ENCODE measurements at regions not wholly inside any gene's neighbourhood (a gene's known extent, or its start where the extent isn't known, plus 50 kb on each side); places are given as distances from the start of the nearest gene placed in this dataset.

DNA sequence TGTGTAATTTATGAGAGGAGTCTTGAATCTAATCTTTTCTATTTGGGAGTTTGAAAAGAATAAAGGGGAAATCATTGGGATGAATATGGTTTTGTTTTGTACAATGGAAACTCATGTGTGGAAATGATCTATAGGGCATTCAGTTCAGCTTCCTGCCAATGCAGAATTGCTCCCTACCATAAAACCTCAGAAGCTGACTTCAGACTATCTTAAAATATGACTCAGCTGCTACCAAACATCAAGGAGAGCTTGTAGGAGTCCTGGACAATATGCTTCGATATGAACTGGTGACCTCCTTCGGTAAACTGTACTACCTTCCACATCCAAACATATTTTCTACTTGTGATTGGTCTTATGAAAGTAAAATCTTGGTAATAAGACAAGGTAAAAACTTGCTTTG, 160.6 kb downstream of the CAPZA3 start:
- H3K79me1 ChIP-seq (ENCODE audit: low read depth, low read length): no peaks in the 10 kb centered on the region
- no peak overlapping the region for H3K23ac ChIP-seq (ENCODE audit: insufficient read length)
- H3K4ac ChIP-seq (replicated peaks; ENCODE audit: insufficient read length, low read depth, low read length): no peak overlapping the region
- H2BK20ac ChIP-seq (ENCODE audit: low read length): no peak overlapping the region
- no peaks in the 10 kb centered on the region for H4K20me1 ChIP-seq (replicated peaks in 1 of 2; ENCODE audit: control insufficient read depth in 1 of 2, insufficient read depth in 2 of 2, low read length in 2 of 2)
- H3K9me3 ChIP-seq (ENCODE audit: insufficient read depth in 2 of 2, low read depth in 1 of 2, low read length in 1 of 2): no peaks in the 10 kb centered on the region
- no peak overlapping the region for H3K4me3 ChIP-seq (ENCODE audit: extremely low read depth in 1 of 4, insufficient read depth in 2 of 4, low read depth in 3 of 4, low read length in 4 of 4)
- no peaks in the 10 kb centered on the region for H3K36me3 ChIP-seq (ENCODE audit: control insufficient read depth in 2 of 4, insufficient read depth in 4 of 4, low read length in 3 of 4)
- no peak overlapping the region for H3K18ac ChIP-seq (ENCODE audit: extremely low read depth, low read length)
- H3K79me2 ChIP-seq (ENCODE audit: control insufficient read depth in 1 of 2, insufficient read depth in 2 of 2, low read length in 2 of 2): no peaks in the 10 kb centered on the region
- DNase-seq (ENCODE audit: low read depth in 1 of 2, low spot score in 2 of 2): no peak
- CTCF ChIA-PET (ENCODE audit: partially characterized antibody): interaction anchor here (0.6 to 1.6 kb wide), 2 partner anchors 17 to 130 kb away, joined by 3 to 4 read pairs; no protein-coding TSS in a partner anchor
- H2AK5ac ChIP-seq (ENCODE audit: low read depth, low read length): no peak overlapping the region
- POLR2A ChIA-PET (ENCODE audit: partially characterized antibody): no interaction called here
- no peak overlapping the region for H4K5ac ChIP-seq (ENCODE audit: insufficient read length, low read depth, low read length)
- no peak overlapping the region for H3K56ac ChIP-seq (replicated peaks; ENCODE audit: insufficient read length, low read depth, low read length)
- H2BK12ac ChIP-seq (ENCODE audit: low read depth, low read length): no peak overlapping the region
- no peak overlapping the region for H2AFZ ChIP-seq (ENCODE audit: low read length)
- H3K27me3 ChIP-seq (replicated peaks in 1 of 4; ENCODE audit: control insufficient read depth in 3 of 4, extremely low read depth in 1 of 4, insufficient read depth in 3 of 4, low read length in 3 of 4): no peaks in the 10 kb centered on the region; a peak in 1 of 7 replicates
- no peak overlapping the region for H4K8ac ChIP-seq (ENCODE audit: extremely low read depth, insufficient read depth, low read length)
- H4K91ac ChIP-seq (replicated peaks; ENCODE audit: insufficient read length, low read length): no peak overlapping the region
- no peak overlapping the region for H3K27ac ChIP-seq (ENCODE audit: low read depth, low read length)
- no peak overlapping the region for H2BK15ac ChIP-seq (ENCODE audit: low read length)
- H3K14ac ChIP-seq (ENCODE audit: insufficient read length): no peak overlapping the region
- 88% methylated on average over 2 of the region's 2 CpGs; no CpG with 5 or more reads in 1 of the 2 experiments for WGBS, 2 experiments (ENCODE audit: extremely low coverage in 1 of 2, insufficient coverage in 1 of 2, insufficient read length in 1 of 2, insufficient replicate concordance in 2 of 2, low coverage in 1 of 2, low lambda C conversion rate in 2 of 2, missing lambda C conversion rate in 1 of 2)
- no peak overlapping the region for H3K9ac ChIP-seq (replicated peaks in 1 of 4; ENCODE audit: extremely low read depth in 1 of 4, low read depth in 3 of 4, low read length in 3 of 4)
- H3K4me2 ChIP-seq (ENCODE audit: insufficient read depth in 1 of 2, low read depth in 2 of 2, low read length in 2 of 2): no peak overlapping the region
- peaks cover 0 to 14% (median 5%) of the 10 kb centered on the region in 4 experiments; a peak in 5 of 7 replicates for H3K4me1 ChIP-seq (replicated peaks in 1 of 4; ENCODE audit: control insufficient read depth in 3 of 4, insufficient read depth in 4 of 4, low read length in 3 of 4)
- H2BK5ac ChIP-seq (ENCODE audit: low read depth, low read length): no peak overlapping the region
- no peak for FAIRE-seq
- H3K23me2 ChIP-seq (ENCODE audit: low read depth, low read length): no peaks in the 10 kb centered on the region
- H2BK120ac ChIP-seq (replicated peaks; ENCODE audit: low read depth, low read length): no peak overlapping the region
- no peak for TF ChIP-seq FOSL1 (IDR thresholded peaks at IDR 0.05; ENCODE audit: insufficient read depth, low read depth, low read length)
- TF ChIP-seq POU5F1 (IDR thresholded peaks at IDR 0.05; ENCODE audit: low read depth, low read length): no peak
- no peak for TF ChIP-seq BCL11A (IDR thresholded peaks at IDR 0.05; ENCODE audit: low read depth in 2 of 2, low read length in 2 of 2)
- no peak for TF ChIP-seq EZH2 (IDR thresholded peaks at IDR 0.05; ENCODE audit: low read depth, low read length, severe bottlenecking)
- TF ChIP-seq SAP30 (IDR thresholded peaks at IDR 0.05; ENCODE audit: insufficient read depth, insufficient replicate concordance, low read length): no peak
- TF ChIP-seq, protein P1, sequence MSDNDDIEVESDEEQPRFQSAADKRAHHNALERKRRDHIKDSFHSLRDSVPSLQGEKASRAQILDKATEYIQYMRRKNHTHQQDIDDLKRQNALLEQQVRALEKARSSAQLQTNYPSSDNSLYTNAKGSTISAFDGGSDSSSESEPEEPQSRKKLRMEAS (IDR thresholded peaks at IDR 0.05): no peak
- no peak for TF ChIP-seq CEBPB (IDR thresholded peaks at IDR 0.05; ENCODE audit: low read depth, low read length)
- TF ChIP-seq, protein P2, sequence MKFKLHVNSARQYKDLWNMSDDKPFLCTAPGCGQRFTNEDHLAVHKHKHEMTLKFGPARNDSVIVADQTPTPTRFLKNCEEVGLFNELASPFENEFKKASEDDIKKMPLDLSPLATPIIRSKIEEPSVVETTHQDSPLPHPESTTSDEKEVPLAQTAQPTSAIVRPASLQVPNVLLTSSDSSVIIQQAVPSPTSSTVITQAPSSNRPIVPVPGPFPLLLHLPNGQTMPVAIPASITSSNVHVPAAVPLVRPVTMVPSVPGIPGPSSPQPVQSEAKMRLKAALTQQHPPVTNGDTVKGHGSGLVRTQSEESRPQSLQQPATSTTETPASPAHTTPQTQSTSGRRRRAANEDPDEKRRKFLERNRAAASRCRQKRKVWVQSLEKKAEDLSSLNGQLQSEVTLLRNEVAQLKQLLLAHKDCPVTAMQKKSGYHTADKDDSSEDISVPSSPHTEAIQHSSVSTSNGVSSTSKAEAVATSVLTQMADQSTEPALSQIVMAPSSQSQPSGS (IDR thresholded peaks at IDR 0.05; ENCODE audit: low read length): no peak
- TF ChIP-seq RBBP5 (IDR thresholded peaks at IDR 0.05; ENCODE audit: borderline replicate concordance, low read depth, low read length): no peak
- TF ChIP-seq GTF2F1 (IDR thresholded peaks at IDR 0.05; ENCODE audit: borderline replicate concordance, low read depth, low read length): no peak
- no peak for TF ChIP-seq KDM4A (IDR thresholded peaks at IDR 0.05; ENCODE audit: low read depth, low read length, severe bottlenecking)

Data from H1 (cell line).